Uterus (tissue), 2 donors: ENCODE measurements at regions not wholly inside any gene's neighbourhood (a gene's known extent, or its start where the extent isn't known, plus 50 kb on each side); places are given as distances from the start of the nearest gene placed in this dataset.

ENCODE experiments used
- POLR2A ChIP-seq, 2 donors: fragments of 450-650 bp; IDR thresholded peaks; one replicate each; pipeline ENCODE4 v1.6.1; 2016; ENCODE audit warnings: antibody characterized with exemption in 2 of 2, mild to moderate bottlenecking in 1 of 2, moderate library complexity in 1 of 2
- TF ChIP-seq, protein P1 (sequence below), 4 experiments: fragments of 200-600 bp in 2 of 4; fragments of 450-650 bp in 2 of 4; sonication (generic) in 2 of 4; IDR thresholded peaks; one replicate each; pipeline ENCODE4 v1.5.1; 2016 to 2019; ENCODE audit warnings: antibody characterized with exemption in 4 of 4, mild to moderate bottlenecking in 2 of 4, moderate library complexity in 1 of 4

DNA sequence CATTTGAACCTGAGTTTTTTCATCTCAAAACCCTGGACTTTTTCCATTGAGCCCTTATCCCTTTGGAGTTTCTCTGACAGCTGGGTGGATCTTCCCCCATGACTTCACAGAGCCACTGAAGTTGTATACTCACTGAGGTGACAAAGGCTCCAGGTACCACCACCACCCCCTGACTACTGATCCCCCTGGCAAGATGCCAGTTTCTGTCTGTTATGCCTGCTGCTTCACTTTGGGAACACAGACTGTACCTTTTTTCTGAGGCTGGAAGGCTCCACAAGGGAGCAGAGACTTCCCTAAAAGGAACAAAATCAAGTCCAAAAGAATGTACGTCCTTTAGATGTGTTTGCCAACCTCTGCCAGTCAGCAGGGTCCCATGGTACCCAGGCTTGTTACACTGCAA is 160.3 kb upstream of the JADE1 start:
- TF ChIP-seq POLR2A (IDR thresholded peaks at IDR 0.05): no peak
- TF ChIP-seq, protein P1, sequence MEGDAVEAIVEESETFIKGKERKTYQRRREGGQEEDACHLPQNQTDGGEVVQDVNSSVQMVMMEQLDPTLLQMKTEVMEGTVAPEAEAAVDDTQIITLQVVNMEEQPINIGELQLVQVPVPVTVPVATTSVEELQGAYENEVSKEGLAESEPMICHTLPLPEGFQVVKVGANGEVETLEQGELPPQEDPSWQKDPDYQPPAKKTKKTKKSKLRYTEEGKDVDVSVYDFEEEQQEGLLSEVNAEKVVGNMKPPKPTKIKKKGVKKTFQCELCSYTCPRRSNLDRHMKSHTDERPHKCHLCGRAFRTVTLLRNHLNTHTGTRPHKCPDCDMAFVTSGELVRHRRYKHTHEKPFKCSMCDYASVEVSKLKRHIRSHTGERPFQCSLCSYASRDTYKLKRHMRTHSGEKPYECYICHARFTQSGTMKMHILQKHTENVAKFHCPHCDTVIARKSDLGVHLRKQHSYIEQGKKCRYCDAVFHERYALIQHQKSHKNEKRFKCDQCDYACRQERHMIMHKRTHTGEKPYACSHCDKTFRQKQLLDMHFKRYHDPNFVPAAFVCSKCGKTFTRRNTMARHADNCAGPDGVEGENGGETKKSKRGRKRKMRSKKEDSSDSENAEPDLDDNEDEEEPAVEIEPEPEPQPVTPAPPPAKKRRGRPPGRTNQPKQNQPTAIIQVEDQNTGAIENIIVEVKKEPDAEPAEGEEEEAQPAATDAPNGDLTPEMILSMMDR (IDR thresholded peaks at IDR 0.05): no peak
